ENCODE measurements at regions not wholly inside any gene's neighbourhood (a gene's known extent, or its start where the extent isn't known, plus 50 kb on each side); places are given as distances from the start of the nearest gene placed in this dataset.

DNA sequence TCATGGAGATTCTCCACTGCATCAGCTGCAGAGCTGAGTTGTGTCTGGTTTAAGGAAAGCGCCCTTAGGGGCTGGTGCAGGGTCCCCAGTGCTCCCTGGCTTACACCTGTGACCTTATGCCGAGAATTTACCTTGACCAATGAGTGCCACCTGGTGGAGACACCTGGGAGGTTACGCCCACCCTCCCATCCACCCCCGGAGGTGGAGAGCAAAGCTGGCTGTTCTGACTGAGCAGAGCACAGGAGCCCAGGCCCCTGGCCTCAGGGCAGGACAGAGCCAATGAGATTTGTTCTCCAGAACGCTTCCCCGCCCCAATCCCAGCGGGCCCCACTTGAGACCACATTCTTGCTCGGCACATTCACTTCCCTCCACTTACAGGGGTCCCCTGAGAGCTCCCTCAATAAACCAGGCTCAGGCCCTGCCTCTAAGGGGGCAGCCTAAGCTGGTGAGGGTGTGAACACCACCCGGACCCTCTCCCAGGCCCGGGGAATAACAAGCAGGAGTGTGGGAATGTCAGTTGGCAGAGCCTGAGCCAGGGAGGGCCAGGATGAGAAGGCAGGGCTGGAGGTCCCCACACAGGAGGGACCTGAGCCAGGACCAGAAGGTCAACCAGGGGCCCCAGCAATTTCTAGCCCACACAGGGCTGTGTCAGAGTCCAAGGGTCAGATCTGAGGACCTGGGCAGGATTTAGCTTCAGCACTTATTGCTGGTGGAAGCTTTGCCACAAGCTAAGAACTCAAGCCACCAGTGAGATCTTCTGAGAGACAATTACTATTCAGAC, 117.1 kb downstream of the TPRA1 start:
- TF ChIP-seq, protein P1, sequence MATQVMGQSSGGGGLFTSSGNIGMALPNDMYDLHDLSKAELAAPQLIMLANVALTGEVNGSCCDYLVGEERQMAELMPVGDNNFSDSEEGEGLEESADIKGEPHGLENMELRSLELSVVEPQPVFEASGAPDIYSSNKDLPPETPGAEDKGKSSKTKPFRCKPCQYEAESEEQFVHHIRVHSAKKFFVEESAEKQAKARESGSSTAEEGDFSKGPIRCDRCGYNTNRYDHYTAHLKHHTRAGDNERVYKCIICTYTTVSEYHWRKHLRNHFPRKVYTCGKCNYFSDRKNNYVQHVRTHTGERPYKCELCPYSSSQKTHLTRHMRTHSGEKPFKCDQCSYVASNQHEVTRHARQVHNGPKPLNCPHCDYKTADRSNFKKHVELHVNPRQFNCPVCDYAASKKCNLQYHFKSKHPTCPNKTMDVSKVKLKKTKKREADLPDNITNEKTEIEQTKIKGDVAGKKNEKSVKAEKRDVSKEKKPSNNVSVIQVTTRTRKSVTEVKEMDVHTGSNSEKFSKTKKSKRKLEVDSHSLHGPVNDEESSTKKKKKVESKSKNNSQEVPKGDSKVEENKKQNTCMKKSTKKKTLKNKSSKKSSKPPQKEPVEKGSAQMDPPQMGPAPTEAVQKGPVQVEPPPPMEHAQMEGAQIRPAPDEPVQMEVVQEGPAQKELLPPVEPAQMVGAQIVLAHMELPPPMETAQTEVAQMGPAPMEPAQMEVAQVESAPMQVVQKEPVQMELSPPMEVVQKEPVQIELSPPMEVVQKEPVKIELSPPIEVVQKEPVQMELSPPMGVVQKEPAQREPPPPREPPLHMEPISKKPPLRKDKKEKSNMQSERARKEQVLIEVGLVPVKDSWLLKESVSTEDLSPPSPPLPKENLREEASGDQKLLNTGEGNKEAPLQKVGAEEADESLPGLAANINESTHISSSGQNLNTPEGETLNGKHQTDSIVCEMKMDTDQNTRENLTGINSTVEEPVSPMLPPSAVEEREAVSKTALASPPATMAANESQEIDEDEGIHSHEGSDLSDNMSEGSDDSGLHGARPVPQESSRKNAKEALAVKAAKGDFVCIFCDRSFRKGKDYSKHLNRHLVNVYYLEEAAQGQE (IDR thresholded peaks at IDR 0.05; ENCODE audit: borderline replicate concordance) = no peak
- TF ChIP-seq, protein P2, sequence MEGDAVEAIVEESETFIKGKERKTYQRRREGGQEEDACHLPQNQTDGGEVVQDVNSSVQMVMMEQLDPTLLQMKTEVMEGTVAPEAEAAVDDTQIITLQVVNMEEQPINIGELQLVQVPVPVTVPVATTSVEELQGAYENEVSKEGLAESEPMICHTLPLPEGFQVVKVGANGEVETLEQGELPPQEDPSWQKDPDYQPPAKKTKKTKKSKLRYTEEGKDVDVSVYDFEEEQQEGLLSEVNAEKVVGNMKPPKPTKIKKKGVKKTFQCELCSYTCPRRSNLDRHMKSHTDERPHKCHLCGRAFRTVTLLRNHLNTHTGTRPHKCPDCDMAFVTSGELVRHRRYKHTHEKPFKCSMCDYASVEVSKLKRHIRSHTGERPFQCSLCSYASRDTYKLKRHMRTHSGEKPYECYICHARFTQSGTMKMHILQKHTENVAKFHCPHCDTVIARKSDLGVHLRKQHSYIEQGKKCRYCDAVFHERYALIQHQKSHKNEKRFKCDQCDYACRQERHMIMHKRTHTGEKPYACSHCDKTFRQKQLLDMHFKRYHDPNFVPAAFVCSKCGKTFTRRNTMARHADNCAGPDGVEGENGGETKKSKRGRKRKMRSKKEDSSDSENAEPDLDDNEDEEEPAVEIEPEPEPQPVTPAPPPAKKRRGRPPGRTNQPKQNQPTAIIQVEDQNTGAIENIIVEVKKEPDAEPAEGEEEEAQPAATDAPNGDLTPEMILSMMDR (IDR thresholded peaks at IDR 0.05; ENCODE audit: poor library complexity, severe bottlenecking) = peak; percentile 56
- TF ChIP-seq EZH2 (IDR thresholded peaks at IDR 0.05; ENCODE audit: borderline replicate concordance, insufficient read depth, low read length, poor library complexity, severe bottlenecking) (no peak), EP300 (conservative IDR thresholded peaks at IDR 0.05; ENCODE audit: poor library complexity, severe bottlenecking) (no peak)

Measured in neural cell (in vitro differentiated cells).